ENCODE measurements at regions not wholly inside any gene's neighbourhood (a gene's known extent, or its start where the extent isn't known, plus 50 kb on each side); places are given as distances from the start of the nearest gene placed in this dataset.

GRCh38 chr2:234564699-234565098, 67.8 kb upstream of the ARL4C start:
- DNase-seq (ENCODE audit: low read depth in 1 of 2, low spot score in 2 of 2) (no peak), FAIRE-seq (no peak)
- Histone ChIP-seq H3K23me2 (ENCODE audit: low read depth, low read length) (no peaks in the 10 kb centered on the region), H3K4me3 (ENCODE audit: extremely low read depth in 1 of 4, insufficient read depth in 2 of 4, low read depth in 3 of 4, low read length in 4 of 4) (no peak overlapping the region), H4K8ac (ENCODE audit: extremely low read depth, insufficient read depth, low read length) (no peak overlapping the region), H3K23ac (ENCODE audit: insufficient read length) (no peak overlapping the region), H3K4me2 (ENCODE audit: insufficient read depth in 1 of 2, low read depth in 2 of 2, low read length in 2 of 2) (no peak overlapping the region), H3K9ac (replicated peaks in 1 of 4; ENCODE audit: extremely low read depth in 1 of 4, low read depth in 3 of 4, low read length in 3 of 4) (no peak overlapping the region), H3K9me3 (ENCODE audit: insufficient read depth in 2 of 2, low read depth in 1 of 2, low read length in 1 of 2) (peaks cover 3 to 4% of the 10 kb centered on the region in 2 experiments; a peak in 2 of 4 replicates), H3K4me1 (replicated peaks in 1 of 4; ENCODE audit: control insufficient read depth in 3 of 4, insufficient read depth in 4 of 4, low read length in 3 of 4) (no peaks in the 10 kb centered on the region), H2BK5ac (ENCODE audit: low read depth, low read length) (no peak overlapping the region), H4K5ac (ENCODE audit: insufficient read length, low read depth, low read length) (no peak overlapping the region), H2BK15ac (ENCODE audit: low read length) (no peak overlapping the region), H3K18ac (ENCODE audit: extremely low read depth, low read length) (no peak overlapping the region), H3K27me3 (replicated peaks in 1 of 4; ENCODE audit: control insufficient read depth in 3 of 4, extremely low read depth in 1 of 4, insufficient read depth in 3 of 4, low read length in 3 of 4) (no peaks in the 10 kb centered on the region), H3K56ac (replicated peaks; ENCODE audit: insufficient read length, low read depth, low read length) (no peak overlapping the region), H2BK120ac (replicated peaks; ENCODE audit: low read depth, low read length) (no peak overlapping the region), H2BK12ac (ENCODE audit: low read depth, low read length) (no peak overlapping the region), H3K4ac (replicated peaks; ENCODE audit: insufficient read length, low read depth, low read length) (no peak overlapping the region), H2BK20ac (ENCODE audit: low read length) (no peak overlapping the region), H3K79me2 (ENCODE audit: control insufficient read depth in 1 of 2, insufficient read depth in 2 of 2, low read length in 2 of 2) (no peaks in the 10 kb centered on the region), H2AFZ (ENCODE audit: low read length) (no peak overlapping the region), H3K27ac (ENCODE audit: low read depth, low read length) (no peak overlapping the region), H3K79me1 (ENCODE audit: low read depth, low read length) (no peaks in the 10 kb centered on the region), H4K91ac (replicated peaks; ENCODE audit: insufficient read length, low read length) (no peak overlapping the region), H4K20me1 (replicated peaks in 1 of 2; ENCODE audit: control insufficient read depth in 1 of 2, insufficient read depth in 2 of 2, low read length in 2 of 2) (no peaks in the 10 kb centered on the region), H3K36me3 (ENCODE audit: control insufficient read depth in 2 of 4, insufficient read depth in 4 of 4, low read length in 3 of 4) (no peaks in the 10 kb centered on the region), H3K14ac (ENCODE audit: insufficient read length) (no peak overlapping the region), H2AK5ac (ENCODE audit: low read depth, low read length) (no peak overlapping the region)
- 75% methylated on average over 2 of the region's 2 CpGs; no CpG with 5 or more reads in 1 of the 2 experiments for WGBS, 2 experiments (ENCODE audit: extremely low coverage in 1 of 2, insufficient coverage in 1 of 2, insufficient read length in 1 of 2, insufficient replicate concordance in 2 of 2, low coverage in 1 of 2, low lambda C conversion rate in 2 of 2, missing lambda C conversion rate in 1 of 2)
- CTCF ChIA-PET (ENCODE audit: partially characterized antibody): interaction anchor here (1.0 to 2.8 kb wide), 3 partner anchors 12 to 47 kb away, joined by 3 to 15 read pairs (median 9); no protein-coding TSS in a partner anchor
- POLR2A ChIA-PET (ENCODE audit: partially characterized antibody): no interaction called here
- TF ChIP-seq RAD21 (IDR thresholded peaks at IDR 0.05 in 1 of 2, conservative IDR thresholded peaks at IDR 0.05 in 1 of 2; ENCODE audit: low read depth in 2 of 2, low read length in 2 of 2): peak; percentile 15 to 38; a peak in 3 of 4 replicates
